Activated CD4-positive, alpha-beta T cell treated with anti-CD3 and anti-CD28 coated beads for 4 hours (primary cell): ENCODE measurements at regions not wholly inside any gene's neighbourhood (a gene's known extent, or its start where the extent isn't known, plus 50 kb on each side); places are given as distances from the start of the nearest gene placed in this dataset.

ENCODE experiments used
- DNase-seq, 2 donors: peaks; one replicate each; pipeline ENCODE4 v3.0.0-alpha.2; 2020

DNA sequence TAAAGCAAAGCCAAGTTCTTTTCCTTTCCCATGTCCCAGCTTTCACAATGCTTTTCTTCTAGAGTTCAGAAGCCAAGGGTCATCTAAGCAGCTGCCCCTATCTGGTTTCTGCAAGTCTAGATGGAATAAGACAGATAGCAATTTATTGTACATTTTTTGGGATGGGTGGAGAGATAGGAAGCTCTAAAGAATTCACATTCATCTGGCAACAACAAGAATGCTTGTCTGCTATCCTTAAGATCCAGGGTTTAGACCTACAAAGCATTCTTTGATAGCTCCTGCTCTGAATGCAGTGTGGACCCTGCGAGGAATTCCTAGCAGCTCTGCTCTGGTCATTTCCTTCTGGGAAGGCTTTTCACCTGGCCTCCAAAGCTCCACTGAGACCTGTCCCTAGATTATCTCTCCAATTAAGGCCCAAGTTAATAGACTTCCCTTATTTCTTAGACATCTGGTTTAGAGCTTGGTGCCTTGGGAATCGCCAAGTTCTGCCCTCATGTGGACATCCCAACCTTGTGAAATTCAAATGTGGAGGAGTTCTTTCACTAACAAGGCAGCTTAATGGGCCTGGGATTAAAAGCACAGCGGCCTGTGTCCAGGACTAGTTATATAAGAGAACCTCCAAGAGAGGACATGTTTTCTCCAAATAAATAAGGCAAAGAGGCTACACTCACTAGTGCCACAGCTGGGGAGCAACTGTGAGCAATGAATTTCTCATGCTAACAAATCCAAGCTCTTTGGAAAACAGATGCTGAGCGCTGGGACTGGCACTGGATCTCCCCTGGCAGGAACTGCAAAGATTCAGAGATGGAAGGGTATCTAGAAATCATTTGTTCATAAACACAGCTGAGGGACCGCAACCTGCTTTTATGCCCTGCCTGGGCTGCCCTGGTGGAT lies 384.5 kb upstream of the DDHD1 start:
- DNase-seq = no peak

DNA sequence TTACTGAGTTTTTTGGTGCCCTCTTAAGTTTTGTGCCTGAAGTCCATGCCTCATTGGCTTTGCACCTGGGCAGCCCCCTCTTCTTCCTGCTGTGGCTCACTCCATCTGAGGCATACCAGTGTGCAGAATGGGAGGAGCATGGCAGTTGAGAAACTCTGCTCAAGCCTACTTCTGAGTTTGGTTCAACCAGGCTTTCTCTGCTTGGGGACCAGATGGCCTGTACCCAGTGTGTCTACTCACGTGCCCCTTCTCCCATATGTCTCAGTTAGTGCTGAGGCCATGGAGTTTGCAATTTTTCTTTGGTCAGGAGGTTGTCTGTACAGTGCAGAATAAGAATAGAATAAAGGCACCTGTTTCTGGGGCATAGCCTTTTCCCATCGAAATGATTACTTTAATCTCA lies 383.3 kb upstream of the DDHD1 start:
- no peak for DNase-seq

DNA sequence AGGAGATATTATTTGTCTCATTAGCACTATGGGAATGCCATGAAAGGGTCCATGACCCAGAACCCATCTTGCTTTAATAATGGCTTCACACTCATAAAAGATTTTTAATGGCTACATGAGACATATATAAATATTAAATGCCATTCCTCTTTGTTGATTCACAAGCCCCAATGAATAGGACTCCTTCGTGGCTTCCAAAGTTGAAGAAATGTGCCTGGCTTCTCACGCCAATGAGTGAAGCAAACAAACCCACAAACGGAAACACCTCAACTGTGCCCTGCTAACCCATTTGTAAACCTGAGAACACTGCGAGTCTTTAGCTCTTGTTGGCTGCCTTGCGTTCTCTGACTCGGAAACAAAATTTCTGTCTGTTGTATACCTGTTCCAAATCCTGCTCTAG lies 381.7 kb upstream of the DDHD1 start:
- no peak for DNase-seq

DNA sequence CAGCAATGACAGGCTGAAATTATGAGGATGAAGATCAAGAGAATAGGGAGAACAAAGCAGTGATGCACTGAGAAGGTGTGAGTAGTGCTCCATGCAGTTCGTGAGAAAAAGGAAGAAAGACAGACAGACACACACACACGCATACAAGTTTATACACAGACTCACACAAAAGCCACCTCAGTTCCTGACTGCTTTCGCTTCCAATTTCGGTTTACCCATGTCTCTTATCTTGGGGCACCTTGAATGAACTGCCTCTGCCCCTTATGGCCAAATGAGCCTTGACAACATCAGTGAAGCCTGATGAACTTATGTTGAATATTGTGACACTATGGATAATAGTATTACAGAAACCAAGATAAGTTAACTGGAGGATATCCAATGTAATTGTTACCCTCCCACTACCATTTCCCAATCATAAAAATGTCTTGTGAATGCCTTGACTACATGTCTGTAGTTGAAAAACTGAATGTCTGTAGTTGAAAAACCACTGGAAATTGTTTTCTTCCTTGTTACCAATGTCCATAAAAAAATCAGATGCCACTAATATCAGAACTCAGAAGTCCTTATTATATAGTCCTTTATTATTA lies 380.4 kb upstream of the DDHD1 start:
- no peak for DNase-seq

DNA sequence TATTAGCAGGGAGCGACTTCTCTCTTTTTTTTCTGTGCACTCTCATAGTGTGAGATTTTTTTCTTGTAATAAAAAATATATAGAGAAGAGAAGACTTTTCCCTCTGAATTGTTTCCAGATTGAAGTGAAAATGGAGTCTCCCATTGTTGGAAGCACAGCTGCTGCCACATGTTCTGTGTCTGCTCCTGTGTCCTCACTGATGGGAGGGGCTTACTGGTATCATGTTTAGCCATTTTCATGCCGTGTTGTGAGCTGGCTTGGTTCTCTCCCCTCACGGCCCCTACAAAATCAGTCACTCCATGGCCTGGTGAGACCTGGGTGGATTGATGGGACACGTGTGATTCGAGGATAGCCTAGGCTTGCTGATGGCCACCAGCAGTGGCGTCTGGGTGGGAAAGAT lies 379.7 kb upstream of the DDHD1 start:
- no peak for DNase-seq

DNA sequence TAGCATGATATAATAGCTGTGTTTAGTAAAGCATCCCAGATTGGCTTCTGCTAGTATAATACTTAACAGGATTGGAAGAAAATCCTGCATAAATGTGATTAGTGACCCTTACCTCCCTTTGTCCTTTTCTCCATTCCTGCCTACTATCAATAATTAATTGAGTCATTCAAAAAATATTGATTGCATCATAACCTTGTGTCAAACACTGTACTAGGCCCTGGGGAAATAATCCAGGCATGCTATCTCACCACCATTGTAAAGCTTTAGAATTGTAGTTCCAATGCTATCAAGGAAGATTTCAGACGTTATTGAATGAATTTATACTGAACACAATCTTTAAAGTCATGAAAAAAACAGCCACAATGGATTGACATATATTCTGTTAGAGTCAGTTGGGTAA lies 378.6 kb upstream of the DDHD1 start:
- DNase-seq = no peak

GRCh38 chr14:53531156-53531555 lies 378.0 kb upstream of the DDHD1 start:
- no peak for DNase-seq

GRCh38 chr14:53529519-53529918 lies 376.4 kb upstream of the DDHD1 start:
- no peak for DNase-seq

GRCh38 chr14:53528185-53528671 lies 375.1 kb upstream of the DDHD1 start:
- DNase-seq = no peak

- no peak for DNase-seq
Measured at GRCh38 chr14:53526200-53526599, 373.1 kb upstream of the DDHD1 start.

- DNase-seq = no peak
Measured at GRCh38 chr14:53525608-53526007, 372.5 kb upstream of the DDHD1 start.

- no peak for DNase-seq
Measured at GRCh38 chr14:53524391-53524790, 371.3 kb upstream of the DDHD1 start.

GRCh38 chr14:53523226-53523625 lies 370.1 kb upstream of the DDHD1 start:
- DNase-seq = no peak

GRCh38 chr14:53520078-53520928 lies 367.2 kb upstream of the DDHD1 start:
- DNase-seq = no peak

DNA sequence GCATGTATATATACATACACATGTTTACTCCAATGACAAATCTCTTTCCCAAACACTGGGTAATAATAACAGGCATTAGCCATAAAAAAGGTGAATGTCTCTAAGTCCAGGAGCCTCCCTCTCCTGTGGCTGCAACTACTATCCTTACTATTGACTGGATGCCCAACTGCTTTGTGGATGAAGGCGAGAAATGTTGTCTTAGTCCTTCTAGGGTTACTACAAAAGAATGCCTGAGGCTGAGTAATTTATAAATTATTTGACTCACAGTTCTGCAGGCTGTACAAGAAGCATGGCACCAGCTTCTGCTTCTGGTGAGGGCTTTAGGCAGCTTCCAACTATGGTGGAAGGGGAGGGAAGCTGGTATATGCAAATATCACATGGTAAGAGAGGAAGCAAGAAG lies 366.0 kb upstream of the DDHD1 start:
- no peak for DNase-seq

DNA sequence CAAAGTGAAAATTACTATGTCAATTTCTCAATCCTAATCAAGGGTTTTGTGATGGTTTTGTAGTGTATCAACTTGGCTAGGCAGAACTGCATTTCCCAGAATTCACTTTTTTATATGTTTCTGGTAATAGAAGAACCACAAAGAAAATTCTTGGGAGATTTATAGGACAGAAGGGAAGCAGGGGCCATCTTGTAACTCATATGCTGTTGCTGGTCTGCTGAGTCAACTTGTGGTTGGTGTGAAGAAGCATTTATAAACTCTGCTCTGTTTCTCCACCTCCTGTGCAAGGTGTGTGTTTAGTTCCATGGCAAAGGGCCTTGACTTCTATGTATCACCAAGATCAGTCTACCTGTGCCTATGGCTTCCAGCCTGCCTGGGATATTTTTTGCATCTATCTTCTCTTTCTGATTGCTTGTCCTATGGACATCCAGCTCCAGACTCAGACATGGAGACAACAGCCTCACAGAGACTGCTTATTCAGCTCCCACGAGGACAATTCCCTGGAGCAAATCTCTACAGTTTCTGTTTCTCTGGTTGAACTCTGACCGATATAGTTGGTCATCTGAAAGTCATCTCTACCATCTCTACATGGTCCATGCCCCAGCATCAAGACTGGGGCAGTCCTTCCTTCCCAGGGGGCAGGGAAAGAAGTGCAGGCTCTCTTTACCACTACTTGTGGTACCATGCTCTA lies 364.3 kb upstream of the DDHD1 start:
- no peak for DNase-seq

GRCh38 chr14:53516261-53516774 lies 363.2 kb upstream of the DDHD1 start:
- no peak for DNase-seq

DNA sequence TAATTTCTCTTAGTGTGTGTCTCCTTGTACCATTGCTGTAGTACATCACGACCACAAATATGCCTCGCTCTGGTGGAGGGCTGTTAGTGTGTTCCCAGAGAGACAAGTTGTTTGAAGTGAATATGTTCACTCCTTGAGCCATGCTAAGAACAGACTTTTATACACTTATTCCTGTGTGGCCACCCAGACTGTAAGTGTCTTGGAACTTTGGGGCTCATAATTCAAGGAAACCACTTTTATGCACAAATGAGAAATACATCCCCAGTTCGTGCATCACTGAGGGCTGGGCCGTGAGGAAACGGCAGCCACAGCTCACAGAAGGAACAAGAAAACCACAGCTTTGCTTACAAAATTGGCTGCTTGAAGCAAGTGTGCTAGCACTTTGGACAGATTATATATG lies 362.2 kb upstream of the DDHD1 start:
- no peak for DNase-seq

DNA sequence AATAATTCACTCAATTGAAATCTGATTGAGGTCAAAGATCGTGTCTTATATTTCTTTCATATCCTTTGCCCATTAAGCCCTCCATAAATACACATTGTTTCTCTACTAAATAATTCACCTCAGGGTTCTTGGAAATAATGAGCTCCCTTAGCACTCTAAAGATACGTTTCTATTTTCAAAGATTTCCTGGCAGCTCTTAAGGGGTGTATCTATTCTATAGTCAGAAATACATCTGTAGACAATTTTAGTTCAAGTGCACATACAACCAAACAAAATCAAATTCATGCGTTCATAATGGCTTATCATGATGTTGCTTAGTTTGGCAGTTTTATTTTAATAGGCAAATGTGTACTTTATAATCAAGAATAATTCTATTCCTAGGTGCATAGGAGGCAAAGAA lies 361.1 kb upstream of the DDHD1 start:
- DNase-seq = no peak

GRCh38 chr14:53510281-53510912 lies 357.3 kb upstream of the DDHD1 start:
- no peak for DNase-seq

- no peak for DNase-seq
Measured at GRCh38 chr14:53509276-53510244, 356.4 kb upstream of the DDHD1 start.
